ENCODE measurements at regions not wholly inside any gene's neighbourhood (a gene's known extent, or its start where the extent isn't known, plus 50 kb on each side); places are given as distances from the start of the nearest gene placed in this dataset.

GRCh38 chr22:47588578-47588960 is 826.1 kb downstream of the TBC1D22A start:
- intact Hi-C loops (cut with micrococcal nuclease): no loop called here
- BruUV-seq (replicated peaks): no TSS peak
- no peaks in the 10 kb centered on the region for H3K4me1 ChIP-seq (ENCODE audit: control insufficient read depth in 1 of 2, insufficient read depth in 2 of 2, low read length in 2 of 2)
- POLR2A ChIA-PET: no interaction called here
- CTCF ChIA-PET: no interaction called here
- H3K27me3 ChIP-seq (ENCODE audit: insufficient read depth, low read length): no peaks in the 10 kb centered on the region
- no peak overlapping the region for H3K4me3 ChIP-seq (replicated peaks in 1 of 2; ENCODE audit: low read depth in 1 of 2, low read length in 2 of 2)
- DNase-seq (ENCODE audit: low read depth, low spot score) (no peak), ATAC-seq (no peak)
- no peaks in the 10 kb centered on the region for H3K79me2 ChIP-seq (ENCODE audit: insufficient read depth, low read length)
- H4K20me1 ChIP-seq (ENCODE audit: insufficient read depth): no peaks in the 10 kb centered on the region
- TF ChIP-seq ZFX (IDR thresholded peaks at IDR 0.05) (no peak), SRF (IDR thresholded peaks at IDR 0.05; ENCODE audit: low read depth) (no peak)
- no peak overlapping the region for H3K4me2 ChIP-seq (ENCODE audit: low read length)
- no peaks in the 10 kb centered on the region for H3K9me3 ChIP-seq (ENCODE audit: control insufficient read depth in 1 of 2, insufficient read depth in 1 of 2, low read depth in 1 of 2, low read length in 2 of 2)
- no peak overlapping the region for H3K27ac ChIP-seq (ENCODE audit: low read depth, low read length)
- no peak overlapping the region for H2AFZ ChIP-seq (ENCODE audit: low read depth, low read length, poor library complexity, severe bottlenecking)
- no peak overlapping the region for H3K9ac ChIP-seq (ENCODE audit: low read length)
- RAD21 ChIA-PET (ENCODE audit: low non-redundant PET in 1 of 2, low total read pairs in 2 of 2, uncharacterized antibody in 2 of 2, unreplicated experiment in 2 of 2): no interaction called here
- H3K36me3 ChIP-seq (ENCODE audit: control insufficient read depth in 1 of 2, insufficient read depth in 2 of 2, low read length in 2 of 2): no peaks in the 10 kb centered on the region
- H3K9me2 ChIP-seq (ENCODE audit: insufficient read depth): no peaks in the 10 kb centered on the region

DNA sequence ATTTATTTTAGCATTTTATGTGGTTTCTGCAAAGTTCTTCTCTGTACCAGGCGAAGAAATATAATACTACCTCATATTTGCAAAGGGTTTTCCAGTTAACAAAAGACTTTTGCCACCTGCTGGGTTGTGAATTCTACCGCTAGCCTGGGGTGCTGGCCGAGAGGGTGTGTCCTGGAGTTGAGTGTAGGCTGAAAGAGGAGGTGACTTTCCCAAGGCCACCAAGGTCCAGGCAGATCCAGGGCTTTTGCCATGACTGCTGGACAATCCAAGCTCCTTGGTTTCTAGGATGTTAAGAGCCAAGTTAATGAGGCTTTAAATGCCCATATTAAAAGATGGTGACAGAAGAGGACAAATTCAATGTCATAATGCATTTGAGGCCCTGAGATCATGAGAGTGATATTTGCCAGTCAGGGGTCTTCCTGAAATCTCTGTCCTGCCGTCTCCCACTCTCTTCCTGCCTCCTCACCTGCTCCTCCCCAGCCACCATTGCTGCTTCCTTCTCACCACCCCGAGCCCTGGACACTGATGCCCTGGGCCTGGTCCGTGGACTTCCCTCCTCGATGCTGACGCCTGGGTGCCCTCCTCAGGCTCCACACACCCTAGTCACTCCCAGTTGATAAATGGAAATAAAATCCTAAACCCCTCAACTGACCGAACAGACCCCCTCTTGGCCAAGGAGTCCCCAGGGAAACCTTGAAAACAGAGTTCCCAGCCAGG is 825.6 kb downstream of the TBC1D22A start:
- H3K27me3 ChIP-seq (ENCODE audit: insufficient read depth, low read length): no peaks in the 10 kb centered on the region
- H3K4me2 ChIP-seq (ENCODE audit: low read length): no peak overlapping the region
- DNase-seq (ENCODE audit: low read depth, low spot score) (no peak), ATAC-seq (no peak)
- no peak overlapping the region for H3K9ac ChIP-seq (ENCODE audit: low read length)
- H4K20me1 ChIP-seq (ENCODE audit: insufficient read depth): no peaks in the 10 kb centered on the region
- no peaks in the 10 kb centered on the region for H3K79me2 ChIP-seq (ENCODE audit: insufficient read depth, low read length)
- ChIA-PET CTCF (no interaction called here), RAD21 (ENCODE audit: low non-redundant PET in 1 of 2, low total read pairs in 2 of 2, uncharacterized antibody in 2 of 2, unreplicated experiment in 2 of 2) (no interaction called here), POLR2A (no interaction called here)
- no peaks in the 10 kb centered on the region for H3K9me2 ChIP-seq (ENCODE audit: insufficient read depth)
- no TSS peak for BruUV-seq (replicated peaks)
- no peaks in the 10 kb centered on the region for H3K36me3 ChIP-seq (ENCODE audit: control insufficient read depth in 1 of 2, insufficient read depth in 2 of 2, low read length in 2 of 2)
- H2AFZ ChIP-seq (ENCODE audit: low read depth, low read length, poor library complexity, severe bottlenecking): no peak overlapping the region
- H3K4me1 ChIP-seq (ENCODE audit: control insufficient read depth in 1 of 2, insufficient read depth in 2 of 2, low read length in 2 of 2): no peaks in the 10 kb centered on the region
- H3K27ac ChIP-seq (ENCODE audit: low read depth, low read length): no peak overlapping the region
- H3K4me3 ChIP-seq (replicated peaks in 1 of 2; ENCODE audit: low read depth in 1 of 2, low read length in 2 of 2): no peak overlapping the region
- intact Hi-C loops (cut with micrococcal nuclease): no loop called here
- no peaks in the 10 kb centered on the region for H3K9me3 ChIP-seq (ENCODE audit: control insufficient read depth in 1 of 2, insufficient read depth in 1 of 2, low read depth in 1 of 2, low read length in 2 of 2)
- TF ChIP-seq POLR2A (IDR thresholded peaks at IDR 0.05; ENCODE audit: borderline replicate concordance, extremely low read depth, insufficient read depth, insufficient read length) (no peak), ZFX (IDR thresholded peaks at IDR 0.05) (no peak), EZH2phosphoT487 (IDR thresholded peaks at IDR 0.05; ENCODE audit: borderline replicate concordance) (no peak), POLR2AphosphoS5 (IDR thresholded peaks at IDR 0.05; ENCODE audit: low read depth, low read length) (no peak), JUND (IDR thresholded peaks at IDR 0.05) (no peak), SIN3A (IDR thresholded peaks at IDR 0.05; ENCODE audit: low read depth) (no peak), ZBTB33 (IDR thresholded peaks at IDR 0.05; ENCODE audit: extremely low read depth, insufficient replicate concordance, low read length) (no peak), CEBPB (IDR thresholded peaks at IDR 0.05; ENCODE audit: low read depth) (no peak), TCF7L2 (IDR thresholded peaks at IDR 0.05; ENCODE audit: borderline replicate concordance, extremely low read depth, insufficient read depth, insufficient read length) (no peak), ZNF274 (IDR thresholded peaks at IDR 0.05; ENCODE audit: low read depth, low read length) (no peak), RAD21 (IDR thresholded peaks at IDR 0.05; ENCODE audit: low read depth) (no peak)
- TF ChIP-seq, protein P1, sequence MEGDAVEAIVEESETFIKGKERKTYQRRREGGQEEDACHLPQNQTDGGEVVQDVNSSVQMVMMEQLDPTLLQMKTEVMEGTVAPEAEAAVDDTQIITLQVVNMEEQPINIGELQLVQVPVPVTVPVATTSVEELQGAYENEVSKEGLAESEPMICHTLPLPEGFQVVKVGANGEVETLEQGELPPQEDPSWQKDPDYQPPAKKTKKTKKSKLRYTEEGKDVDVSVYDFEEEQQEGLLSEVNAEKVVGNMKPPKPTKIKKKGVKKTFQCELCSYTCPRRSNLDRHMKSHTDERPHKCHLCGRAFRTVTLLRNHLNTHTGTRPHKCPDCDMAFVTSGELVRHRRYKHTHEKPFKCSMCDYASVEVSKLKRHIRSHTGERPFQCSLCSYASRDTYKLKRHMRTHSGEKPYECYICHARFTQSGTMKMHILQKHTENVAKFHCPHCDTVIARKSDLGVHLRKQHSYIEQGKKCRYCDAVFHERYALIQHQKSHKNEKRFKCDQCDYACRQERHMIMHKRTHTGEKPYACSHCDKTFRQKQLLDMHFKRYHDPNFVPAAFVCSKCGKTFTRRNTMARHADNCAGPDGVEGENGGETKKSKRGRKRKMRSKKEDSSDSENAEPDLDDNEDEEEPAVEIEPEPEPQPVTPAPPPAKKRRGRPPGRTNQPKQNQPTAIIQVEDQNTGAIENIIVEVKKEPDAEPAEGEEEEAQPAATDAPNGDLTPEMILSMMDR (IDR thresholded peaks at IDR 0.05 in 2 of 3, conservative IDR thresholded peaks at IDR 0.05 in 1 of 3; ENCODE audit: borderline replicate concordance in 1 of 3, insufficient read depth in 1 of 3, low read depth in 2 of 3, low read length in 2 of 3): no peak
